ENCODE measurements at regions not wholly inside any gene's neighbourhood (a gene's known extent, or its start where the extent isn't known, plus 50 kb on each side); places are given as distances from the start of the nearest gene placed in this dataset.

- no peak for TF ChIP-seq CTCF (IDR thresholded peaks at IDR 0.05)
- no peak for TF ChIP-seq ZFX (IDR thresholded peaks at IDR 0.05; ENCODE audit: borderline replicate concordance)
Observed at GRCh38 chr5:17989036-17989435, 354.8 kb downstream of the TAF11L14 start.

All from 22Rv1 (cell line).